ENCODE measurements at regions not wholly inside any gene's neighbourhood (a gene's known extent, or its start where the extent isn't known, plus 50 kb on each side); places are given as distances from the start of the nearest gene placed in this dataset.

DNA sequence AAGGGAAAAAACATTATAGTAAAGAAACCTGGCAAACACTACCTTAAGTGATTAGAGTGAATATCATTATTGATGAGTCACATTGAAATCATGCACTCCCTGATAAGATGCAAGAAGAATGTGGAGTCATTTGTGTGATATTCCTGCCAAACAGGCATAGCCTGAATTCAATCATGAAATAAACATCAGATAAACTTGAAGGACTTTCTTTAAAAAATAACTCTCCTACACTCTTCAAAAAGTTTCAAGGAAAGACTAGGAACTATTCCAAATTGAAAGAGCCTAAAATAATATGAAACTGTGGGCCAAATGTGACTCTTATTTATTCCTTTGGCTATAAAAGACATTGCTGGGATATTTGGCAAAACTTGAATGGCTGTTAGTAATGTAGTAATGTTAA is 625.7 kb upstream of the LMCD1 start:
- TF ChIP-seq, protein P1, sequence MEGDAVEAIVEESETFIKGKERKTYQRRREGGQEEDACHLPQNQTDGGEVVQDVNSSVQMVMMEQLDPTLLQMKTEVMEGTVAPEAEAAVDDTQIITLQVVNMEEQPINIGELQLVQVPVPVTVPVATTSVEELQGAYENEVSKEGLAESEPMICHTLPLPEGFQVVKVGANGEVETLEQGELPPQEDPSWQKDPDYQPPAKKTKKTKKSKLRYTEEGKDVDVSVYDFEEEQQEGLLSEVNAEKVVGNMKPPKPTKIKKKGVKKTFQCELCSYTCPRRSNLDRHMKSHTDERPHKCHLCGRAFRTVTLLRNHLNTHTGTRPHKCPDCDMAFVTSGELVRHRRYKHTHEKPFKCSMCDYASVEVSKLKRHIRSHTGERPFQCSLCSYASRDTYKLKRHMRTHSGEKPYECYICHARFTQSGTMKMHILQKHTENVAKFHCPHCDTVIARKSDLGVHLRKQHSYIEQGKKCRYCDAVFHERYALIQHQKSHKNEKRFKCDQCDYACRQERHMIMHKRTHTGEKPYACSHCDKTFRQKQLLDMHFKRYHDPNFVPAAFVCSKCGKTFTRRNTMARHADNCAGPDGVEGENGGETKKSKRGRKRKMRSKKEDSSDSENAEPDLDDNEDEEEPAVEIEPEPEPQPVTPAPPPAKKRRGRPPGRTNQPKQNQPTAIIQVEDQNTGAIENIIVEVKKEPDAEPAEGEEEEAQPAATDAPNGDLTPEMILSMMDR (IDR thresholded peaks at IDR 0.05), result no peak
- TF ChIP-seq POLR2A (IDR thresholded peaks at IDR 0.05) (no peak), EP300 (IDR thresholded peaks at IDR 0.05) (no peak)

Data from stomach (tissue), 4 donors.